ENCODE measurements at regions not wholly inside any gene's neighbourhood (a gene's known extent, or its start where the extent isn't known, plus 50 kb on each side); places are given as distances from the start of the nearest gene placed in this dataset.

DNA sequence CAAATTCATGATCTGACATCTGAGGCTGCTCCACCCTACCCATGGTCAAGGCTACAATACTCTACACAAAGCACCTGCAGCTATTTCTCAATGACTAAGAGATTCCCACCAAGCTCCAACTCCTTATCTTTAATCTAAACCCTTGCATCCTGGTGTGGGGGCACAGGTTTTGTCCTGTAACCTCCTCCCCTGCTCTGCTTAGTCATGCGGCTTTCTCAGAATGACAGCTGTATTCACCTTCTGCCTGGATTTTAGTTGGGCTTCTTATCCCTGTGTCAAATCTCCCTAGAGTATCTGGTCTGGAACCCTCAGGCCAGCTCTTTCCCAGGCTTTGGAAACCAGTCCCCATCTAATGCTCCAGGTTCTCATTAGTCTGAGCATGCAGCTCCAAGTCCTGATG lies 159.0 kb downstream of the BARHL2 start:
- no peak for DNase-seq

DNA sequence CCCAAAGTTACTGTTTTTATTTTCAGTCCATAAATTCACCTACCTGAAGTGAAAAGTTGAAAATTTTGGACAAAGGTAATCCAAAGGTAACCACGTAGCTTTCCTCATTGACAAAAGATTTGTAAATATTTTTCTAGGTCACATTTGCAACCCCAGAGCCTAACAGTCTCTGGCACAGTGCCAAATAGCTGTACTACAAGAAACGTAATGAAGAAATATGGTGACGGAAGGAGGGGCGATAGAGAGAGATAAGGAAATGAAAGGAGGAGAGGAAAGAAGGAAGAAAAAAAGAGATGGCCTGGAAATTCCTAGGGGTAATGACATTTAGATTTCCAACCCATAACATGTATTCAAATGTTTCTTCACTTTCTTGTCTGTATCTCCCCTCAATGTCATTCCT lies 159.4 kb downstream of the BARHL2 start:
- DNase-seq, result no peak

DNA sequence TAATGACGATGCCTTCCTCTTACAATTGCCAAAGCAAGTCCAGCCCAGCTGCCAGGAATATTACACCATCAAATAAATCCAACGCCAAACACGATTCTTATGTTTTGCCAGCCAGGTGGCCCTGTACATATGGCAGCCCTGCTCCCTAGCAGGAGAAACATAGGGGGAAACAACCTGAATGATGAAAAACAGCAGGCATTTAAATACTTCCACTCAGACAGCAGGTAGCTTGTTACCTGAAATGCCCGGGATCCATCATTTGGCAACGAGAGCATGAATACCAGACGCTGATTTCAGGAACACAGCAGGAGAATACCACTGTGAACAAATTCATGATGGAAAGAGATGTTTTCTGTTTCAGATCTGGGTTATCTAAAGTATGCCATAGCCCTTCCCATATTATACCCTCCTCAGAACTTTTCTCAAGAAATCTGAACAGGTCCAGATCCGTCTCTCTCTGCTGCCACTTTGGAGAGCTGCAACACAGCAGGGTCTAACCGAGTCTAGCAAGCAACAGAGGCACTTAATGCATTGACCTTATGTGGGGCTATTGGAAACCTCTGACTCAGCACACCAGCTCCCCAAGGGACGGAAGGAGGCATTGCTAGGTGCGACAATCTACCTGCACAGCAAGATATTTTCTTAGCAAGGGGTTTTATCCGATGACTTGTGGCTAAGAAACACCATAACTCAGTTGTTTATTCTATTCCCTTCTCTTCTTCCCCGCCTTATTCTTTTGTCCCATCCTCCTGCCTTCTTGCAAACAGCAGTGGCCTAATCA lies 166.3 kb downstream of the BARHL2 start:
- no peak for DNase-seq

DNA sequence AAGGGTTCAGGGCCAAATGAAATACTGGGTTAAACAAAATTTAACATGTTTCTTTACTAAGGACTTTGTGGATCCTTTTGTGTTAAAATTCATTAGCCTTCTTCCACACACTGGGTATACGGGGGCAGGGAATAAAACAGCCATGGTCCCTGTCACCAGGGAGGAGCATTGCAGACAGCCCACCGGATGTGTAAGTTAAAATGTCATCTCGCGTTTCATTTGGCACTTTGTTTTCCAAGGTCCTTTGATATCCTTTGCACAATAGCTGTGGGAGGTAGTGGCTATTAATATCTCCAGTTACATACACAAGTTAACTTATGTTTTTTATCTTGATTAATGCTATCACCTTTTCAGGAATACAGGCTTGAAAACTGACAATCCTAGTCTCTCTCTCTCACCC lies 172.7 kb downstream of the BARHL2 start:
- no peak for DNase-seq

DNA sequence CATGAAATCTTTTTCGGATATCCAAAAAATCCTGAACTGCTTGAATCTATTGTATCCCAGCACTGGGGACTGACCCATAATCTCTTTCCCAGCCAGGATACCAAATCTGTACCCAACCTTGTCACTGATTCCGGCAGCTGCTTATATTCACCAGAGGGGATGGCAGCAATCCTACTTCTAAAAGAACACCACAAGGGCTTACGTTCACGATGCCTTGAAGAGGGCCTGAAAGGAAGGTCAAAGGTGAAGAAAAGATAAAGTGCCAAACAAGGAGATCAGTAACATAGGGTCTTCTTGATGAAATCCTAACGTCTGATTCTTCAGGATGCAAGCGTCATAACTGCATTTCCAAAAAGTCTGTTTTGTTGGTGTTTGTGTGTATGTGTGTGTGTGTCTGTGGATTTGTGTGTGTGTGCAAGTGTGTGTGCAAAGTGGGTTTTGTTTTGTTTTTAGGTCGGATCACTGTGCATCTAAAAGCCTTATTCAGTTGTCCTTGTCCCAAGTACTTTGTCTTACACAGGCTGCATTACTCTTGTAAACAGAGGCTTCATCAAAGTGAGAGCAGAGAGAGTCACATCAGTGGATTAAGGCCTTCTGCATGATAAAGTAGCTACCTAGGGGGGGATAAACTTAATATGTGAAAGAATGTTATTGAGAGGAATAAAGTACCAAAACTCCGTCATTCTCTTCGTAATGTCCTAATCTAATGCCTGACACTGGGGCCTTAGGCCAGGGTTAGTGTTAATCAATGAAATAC lies 179.3 kb downstream of the BARHL2 start:
- no peak for DNase-seq

DNA sequence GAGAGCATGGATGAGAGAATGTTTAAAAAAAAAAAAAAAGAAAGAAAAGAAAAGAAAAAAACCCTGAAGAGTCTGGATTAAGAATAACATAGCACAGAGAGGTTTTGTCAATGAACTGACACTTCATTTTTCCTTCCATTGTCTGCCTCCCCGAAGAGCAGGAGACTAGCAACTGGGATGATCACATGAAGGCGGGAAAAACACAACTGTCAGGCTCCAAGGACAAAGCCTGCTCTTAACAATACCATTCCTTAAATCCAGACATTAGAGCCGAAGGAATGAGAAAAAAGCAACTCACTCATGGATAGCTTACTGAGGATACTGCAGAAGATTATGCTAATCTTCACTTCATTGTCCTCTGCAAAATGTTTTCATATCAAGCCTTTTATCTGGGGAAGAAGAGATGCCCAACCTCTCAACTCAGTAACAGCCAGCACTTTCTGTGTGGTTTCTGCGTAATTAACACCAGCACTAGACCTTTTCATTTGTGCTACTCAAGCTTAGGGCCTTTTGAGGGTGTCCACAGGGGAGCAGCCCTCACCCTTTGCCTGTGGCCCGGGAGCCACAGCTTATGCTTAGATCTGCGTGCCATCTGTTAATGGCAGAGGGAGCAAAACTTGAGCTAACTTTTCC lies 182.3 kb downstream of the BARHL2 start:
- peak; percentile 42 for DNase-seq

DNA sequence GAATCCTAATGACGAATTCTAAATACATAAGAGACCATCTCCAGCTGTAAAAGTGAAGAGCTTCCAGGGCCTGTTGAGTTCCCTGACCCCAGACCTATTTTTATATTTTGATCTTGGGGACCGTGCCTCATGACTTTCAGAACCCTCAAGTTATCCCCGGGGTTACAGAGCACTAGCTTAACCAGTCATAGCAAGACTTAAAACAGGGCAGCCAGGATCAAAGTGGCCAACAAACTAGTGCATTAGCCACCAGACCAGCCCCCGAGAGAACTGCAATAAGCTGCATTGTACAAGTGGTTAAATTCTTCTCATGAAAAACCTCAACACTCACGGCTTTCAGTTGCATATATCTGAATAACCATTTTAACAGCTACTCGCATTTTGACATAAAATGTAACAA lies 183.0 kb downstream of the BARHL2 start:
- no peak for DNase-seq

DNA sequence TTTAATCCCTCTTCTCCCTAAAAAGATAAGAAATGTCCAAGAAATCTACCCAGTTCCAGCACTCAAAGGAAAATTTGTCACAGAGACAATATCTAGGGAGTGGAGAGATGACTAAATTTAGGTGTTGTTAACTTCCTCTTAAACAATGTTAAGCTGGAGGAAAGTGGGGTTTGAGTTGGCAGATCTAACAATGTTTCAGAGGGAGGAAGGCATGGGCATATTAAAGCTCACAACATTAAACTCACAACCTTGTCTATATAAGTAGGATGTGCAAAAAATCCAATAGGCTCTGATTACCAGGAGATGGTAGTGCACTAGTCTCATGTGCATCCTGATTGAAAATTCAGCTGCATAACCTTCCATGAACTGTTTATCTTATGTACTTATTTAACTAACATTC lies 190.1 kb downstream of the BARHL2 start:
- no peak for DNase-seq

DNA sequence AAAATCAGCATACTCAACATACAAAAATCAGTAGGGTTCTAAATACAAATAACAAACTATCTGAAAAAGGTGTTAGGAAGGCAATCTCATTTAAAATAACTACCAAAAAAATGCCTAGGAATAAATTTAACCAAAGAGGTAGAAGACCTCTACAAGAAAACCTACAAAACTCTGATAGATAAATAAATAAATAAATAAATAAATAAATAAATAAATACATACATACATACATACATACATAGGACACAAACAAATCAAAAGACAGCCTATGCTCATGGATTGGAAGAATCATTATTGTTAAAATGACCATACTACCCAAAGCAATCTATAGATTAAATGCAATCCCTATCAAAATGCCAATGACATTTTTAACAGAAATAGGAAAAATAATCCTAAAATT lies 194.7 kb downstream of the BARHL2 start:
- DNase-seq, result no peak

DNA sequence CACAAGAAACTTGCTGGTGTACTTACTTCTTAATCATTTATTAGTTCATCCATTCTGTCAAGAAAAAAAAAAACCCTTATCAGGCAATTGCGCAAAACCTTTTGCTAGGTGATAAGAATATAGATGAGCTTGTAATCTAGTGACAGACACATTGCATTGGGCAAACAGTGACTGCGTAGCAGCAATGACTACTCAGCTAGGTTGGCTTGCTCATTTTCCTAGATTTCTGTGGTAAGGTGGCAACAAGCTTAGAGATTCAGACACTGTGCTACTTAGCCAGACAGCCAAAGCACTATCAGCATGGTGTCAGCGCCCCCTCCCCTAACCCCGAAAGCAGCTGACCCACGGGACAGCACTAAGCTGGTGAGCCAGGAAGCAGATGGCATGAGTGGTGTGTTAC lies 203.1 kb downstream of the BARHL2 start:
- DNase-seq, result no peak

DNA sequence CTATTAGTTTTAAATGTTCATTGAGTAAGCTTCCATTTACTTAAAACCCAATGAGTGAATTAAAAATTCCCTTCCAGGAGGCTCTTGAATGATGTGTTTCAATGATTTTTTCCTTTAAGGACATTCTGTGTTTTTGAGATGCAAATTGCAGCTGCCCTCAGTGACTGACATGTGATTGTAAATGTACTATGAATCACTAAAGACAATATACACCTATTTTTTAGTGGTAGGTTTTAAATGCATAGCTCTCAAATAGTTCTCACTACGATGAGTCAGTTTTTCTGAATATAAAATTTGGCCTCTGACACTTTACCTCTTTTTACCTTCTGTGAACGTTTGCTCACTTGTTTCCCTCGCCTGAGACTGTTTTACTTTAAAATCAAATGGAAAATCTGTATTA lies 204.7 kb downstream of the BARHL2 start:
- no peak for DNase-seq

DNA sequence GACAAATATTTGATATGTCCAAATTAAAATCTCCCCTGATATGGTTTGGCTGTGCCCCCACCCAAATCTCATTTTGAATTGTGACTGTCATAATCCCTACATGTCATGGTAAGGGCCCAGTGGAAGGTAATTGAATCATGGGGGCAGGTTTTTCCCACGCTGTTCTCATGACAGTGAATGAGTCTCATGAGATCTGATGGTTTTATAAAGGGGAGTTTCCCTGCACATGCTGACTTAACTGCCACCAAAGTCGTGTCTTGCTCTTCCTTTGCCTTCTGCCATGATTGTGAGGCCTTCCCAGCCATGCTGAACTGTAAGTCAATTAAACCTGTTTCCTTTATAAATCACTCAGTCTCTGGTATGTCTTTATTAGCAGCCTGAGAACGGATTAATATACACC lies 207.0 kb downstream of the BARHL2 start:
- DNase-seq, result no peak

DNA sequence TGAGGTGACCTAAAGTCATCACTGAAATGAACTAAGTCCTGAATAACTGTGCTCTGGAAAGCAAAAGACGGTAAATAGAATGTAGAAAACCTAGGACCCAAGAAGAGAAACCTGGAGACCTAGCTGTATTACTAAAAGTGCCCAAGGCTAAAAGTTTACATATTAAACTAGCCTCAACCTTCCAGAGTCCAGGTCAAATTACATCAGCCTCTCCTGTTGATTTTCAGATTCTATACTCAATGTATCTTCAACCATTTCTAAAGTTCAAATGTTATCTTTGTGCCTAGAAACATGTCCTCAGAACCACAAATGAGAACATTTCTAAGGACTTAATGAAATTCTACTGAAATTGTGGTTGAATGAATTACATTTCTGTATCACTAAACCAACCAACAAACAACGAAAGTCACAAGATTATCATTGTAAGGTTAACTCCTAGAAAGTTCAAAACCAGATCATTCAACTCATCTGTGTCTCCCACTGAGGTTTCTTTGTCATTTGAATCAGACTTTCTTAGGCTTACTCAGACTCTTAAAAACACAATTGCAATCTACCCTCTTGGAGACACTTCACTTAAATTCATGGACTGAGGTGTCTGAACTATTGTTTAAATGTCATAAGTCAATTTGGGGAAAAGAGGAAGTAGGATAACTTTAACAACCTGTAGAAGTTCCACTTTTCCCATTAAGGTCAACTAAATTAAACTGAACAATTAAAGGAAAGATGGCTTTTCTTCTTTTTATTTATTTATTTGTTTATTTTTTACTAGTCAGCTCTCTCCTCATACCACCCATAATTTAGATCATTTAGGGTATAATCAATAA lies 207.7 kb downstream of the BARHL2 start:
- no peak for DNase-seq

DNA sequence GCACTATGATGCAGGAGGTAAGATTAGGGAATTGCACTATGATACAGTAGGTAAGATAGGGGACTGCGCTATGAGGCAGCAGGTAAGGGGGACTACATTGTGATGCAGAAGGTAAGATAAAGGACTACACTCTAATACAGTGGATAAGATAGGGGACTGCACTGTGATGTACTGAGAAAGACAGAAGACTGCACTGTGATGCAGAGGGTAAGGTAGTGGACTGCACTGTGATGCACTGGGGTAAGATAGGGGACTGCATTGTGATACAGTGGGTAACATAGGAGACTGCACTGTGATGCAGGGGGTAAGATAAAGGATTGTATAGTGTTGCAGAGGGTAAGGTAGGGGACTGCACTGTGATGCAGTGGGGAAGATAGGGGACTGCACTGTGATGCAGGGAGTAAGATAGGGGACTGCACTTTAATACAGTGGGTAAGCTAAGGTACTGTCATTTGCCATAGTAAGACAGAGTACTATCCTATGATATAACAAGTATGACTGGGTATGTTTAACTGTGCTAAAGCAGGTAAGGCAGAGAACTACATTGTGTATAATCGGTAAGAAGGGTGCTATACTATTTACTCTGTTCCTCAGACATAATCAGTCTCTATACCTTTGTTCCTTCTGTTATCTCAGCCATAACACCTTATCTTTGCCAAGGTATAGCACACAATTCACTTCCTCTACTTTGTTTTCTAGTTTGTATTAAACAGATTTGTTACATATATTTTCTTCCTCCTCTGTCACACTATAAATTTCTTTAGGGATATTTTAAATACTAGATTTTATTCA lies 208.5 kb downstream of the BARHL2 start:
- no peak for DNase-seq

DNA sequence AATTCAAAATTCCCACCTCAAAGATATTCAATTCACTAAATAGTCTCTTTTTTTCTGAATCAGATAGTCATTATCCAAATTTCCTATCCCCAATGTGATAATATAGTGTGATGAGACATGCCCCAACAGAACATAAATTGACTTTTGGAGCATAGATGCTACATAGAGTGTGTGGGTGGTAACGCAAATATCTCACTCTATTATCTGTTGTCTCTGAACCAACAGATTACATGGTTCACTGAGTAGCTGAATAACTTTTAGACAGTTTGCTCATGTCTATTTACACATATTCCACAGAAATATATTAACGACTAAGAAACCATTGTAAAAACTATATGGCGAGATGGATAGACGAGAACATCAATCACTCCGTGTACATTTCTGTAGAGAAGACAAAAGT lies 209.9 kb downstream of the BARHL2 start:
- DNase-seq, result no peak

DNA sequence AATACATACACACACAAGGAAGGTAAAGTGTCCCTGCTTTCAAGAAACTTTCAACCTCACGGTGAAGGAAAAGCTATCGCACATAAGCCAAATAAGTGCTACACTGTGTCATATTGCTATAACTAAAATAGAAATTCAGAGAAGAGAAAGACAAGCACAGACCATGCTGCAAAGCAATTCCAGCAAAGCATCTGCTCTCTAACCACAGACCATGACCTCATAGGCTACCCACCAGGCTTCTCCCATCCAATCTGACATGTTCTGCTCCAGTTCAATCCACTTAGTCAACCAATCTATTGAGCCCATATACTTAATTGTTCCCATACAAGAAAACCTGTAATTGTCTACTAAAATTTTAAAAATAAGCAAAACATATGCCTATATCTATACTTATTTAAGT lies 211.3 kb downstream of the BARHL2 start:
- DNase-seq, result no peak

DNA sequence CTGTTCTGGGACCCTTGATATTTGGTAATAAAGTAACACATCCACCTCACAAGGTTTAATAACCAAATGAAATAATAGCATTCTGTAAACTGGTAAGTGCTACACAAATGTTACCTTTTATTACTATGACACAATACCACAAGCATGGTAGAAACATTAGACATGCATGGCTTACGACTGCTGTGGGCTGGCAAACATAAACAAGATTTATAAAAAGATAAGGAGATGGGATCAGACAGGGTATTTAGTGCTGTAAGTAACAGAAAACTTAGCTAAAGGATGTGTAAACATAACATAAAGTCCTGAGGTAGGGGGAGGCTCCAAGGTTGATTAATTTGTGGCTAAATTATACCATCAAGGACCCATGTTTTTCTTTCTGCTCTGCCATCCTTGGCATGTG lies 212.6 kb downstream of the BARHL2 start:
- DNase-seq, result no peak

DNA sequence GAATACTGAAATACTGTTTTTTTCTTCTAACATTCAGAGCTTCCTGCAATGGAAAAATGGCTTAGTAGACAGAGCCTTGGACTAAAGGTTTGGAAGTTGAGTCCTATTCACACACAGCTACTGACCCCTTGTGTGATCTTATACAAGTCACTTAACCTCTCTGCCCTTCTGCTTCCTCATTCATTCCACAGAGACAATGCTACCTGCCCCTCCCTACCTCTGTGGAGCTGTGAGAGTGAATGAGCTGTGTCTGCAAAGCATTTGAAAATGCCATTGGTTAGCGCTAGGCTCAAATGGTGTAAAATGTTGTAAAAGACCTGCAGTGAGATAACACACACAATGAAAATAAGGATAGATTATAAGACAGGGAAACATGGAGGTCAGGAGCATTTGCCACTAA lies 214.4 kb downstream of the BARHL2 start:
- no peak for DNase-seq

DNA sequence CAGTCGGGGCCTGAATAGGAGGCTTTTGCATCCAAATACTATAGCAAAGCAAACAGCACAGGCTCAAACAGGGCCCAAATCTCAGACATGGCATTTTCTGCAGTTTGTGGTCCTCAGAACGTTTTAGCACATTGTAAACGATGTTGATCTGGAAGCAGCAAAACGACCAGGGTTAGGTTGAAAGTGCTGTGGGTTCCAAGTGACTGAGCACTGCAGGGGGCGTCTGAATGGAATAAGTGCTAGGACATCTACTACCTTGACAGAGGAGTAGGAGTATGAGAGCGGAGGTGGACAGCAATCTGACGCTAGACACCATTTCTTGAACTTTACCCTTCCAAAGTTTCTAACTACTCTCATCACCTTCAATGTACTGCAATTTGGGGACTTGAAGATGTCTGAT lies 214.9 kb downstream of the BARHL2 start:
- DNase-seq, result no peak

DNA sequence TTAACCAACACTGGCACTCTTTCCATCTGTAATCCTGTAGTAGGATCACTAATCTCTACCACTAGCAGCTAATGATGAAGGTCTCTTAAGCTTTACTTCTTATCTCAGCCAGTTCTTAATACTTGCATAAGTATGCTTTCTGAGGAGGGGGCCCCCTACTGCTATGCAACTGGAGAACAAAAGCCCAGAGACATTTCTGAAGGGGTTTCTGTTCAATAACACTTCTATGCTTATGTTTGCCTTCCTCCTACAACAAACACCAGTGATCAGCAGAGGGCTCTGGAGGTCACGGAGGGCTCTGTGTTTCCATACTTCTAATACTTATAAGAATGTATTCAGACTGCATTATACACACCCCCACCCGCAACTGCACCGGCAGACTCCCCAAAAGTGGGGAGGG lies 215.8 kb downstream of the BARHL2 start:
- DNase-seq, result peak; percentile 44

DNA sequence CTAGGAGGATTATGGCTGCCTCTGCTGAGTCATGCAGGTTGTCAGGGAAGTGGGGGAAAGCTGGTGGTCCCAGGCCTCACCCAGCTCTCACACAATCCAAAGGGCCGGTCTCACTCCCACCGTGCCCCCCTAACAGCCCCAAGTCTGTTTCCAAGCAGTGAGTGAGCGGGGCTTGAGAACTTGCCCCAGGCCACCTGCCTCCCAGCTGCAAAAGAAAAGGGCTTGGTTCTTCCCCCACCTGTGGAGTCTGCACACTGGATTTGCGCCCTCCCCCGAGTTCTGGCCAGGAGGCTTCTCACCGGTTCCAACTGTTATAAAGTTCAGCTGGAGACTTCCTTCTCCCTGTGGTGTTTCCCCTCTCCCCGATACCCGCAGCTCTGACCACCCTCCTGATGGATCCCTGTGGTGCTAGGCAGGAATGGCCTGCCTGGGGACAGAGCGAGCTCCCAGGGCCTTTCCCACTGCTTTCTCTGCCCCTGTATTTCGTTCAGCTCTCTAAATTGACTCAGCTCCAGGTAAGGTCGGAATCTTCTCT lies 222.3 kb downstream of the BARHL2 start:
- no peak for DNase-seq

DNA sequence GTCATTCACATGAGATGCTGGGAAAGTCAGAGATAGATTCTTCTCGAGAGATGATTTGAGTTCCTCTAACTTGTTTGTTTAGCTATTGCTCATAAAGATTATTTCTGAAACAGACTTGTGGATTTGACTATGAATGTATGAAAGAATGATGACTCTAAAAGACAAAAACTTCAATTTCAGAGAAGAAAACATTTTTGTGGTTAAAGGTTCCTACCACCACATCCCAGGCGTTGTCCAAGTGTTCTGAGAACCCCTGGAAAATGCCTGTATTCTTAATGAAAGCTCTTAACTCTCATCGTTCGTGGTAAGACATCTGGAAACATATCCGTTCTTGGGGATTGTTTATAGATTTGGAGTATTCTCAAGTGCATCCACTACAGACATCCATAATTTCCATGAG lies 228.7 kb downstream of the BARHL2 start:
- DNase-seq, result no peak
